GM12878 (cell line): ENCODE measurements at regions not wholly inside any gene's neighbourhood (a gene's known extent, or its start where the extent isn't known, plus 50 kb on each side); places are given as distances from the start of the nearest gene placed in this dataset.

Source experiments
- BCL11A ChIP-seq: IDR thresholded peaks from 2 replicates; pipeline ENCODE4 v1.6.1; 2011; ENCODE audit warnings: low read depth, low read length
- EZH2 ChIP-seq: IDR thresholded peaks from 2 replicates; pipeline ENCODE4 v1.6.1; 2012; ENCODE audit warnings: low read depth, mild to moderate bottlenecking, control low read depth, inconsistent platforms, low read length, borderline replicate concordance; ENCODE audit not compliant: control insufficient read depth
- KLF5 ChIP-seq: fragments of 450-650 bp; IDR thresholded peaks from 2 replicates; pipeline ENCODE4 v1.6.1; 2014; ENCODE audit warnings: mild to moderate bottlenecking; ENCODE audit not compliant: partially characterized antibody
- TBL1XR1 ChIP-seq: IDR thresholded peaks from 2 replicates; pipeline ENCODE4 v1.6.1; 2012; ENCODE audit warnings: low read depth, low read length, improper control_type of control experiment

DNA sequence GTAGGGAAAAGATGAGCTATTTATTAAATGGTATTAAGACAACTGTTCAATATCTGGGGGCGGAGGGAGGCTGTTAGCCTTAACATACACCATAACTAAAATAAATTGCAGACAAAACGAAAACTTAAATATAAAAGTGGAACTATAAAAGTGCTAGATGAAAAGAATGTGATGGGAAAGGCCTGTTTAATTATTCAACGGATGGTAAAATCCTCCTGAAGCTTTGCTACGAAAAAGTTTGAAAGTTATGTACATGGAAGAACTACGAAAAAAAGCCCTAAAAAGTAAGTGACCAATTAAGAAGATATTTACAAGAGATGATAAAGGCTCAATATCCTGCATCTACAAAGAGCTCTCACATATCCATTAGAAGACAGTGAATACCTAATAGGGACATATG lies 197.8 kb upstream of the IER5L start:
- TF ChIP-seq KLF5: no peak
- TF ChIP-seq BCL11A: no peak
- TF ChIP-seq EZH2: no peak
- TF ChIP-seq TBL1XR1: no peak
